ENCODE measurements at regions not wholly inside any gene's neighbourhood (a gene's known extent, or its start where the extent isn't known, plus 50 kb on each side); places are given as distances from the start of the nearest gene placed in this dataset.
A peak's percentile ranks its signal among the peaks of the same experiment; 100 is the strongest.

GRCh38 chr5:54691656-54692055 lies 174.1 kb downstream of the SNX18 start:
- Histone ChIP-seq H3K27ac (peak overlapping the region; percentile 54 to 64), H3K4me1 (peaks cover 0 to 87% (median 23%) of the 10 kb centered on the region in 4 donors), H3K4me3 (no peak overlapping the region), H3K9me3 (no peaks in the 10 kb centered on the region), H3K27me3 (no peaks in the 10 kb centered on the region), H3K36me3 (no peaks in the 10 kb centered on the region)
- no peak for TF ChIP-seq CTCF (IDR thresholded peaks at IDR 0.05)
- no peak for DNase-seq
- intact Hi-C loops (cut with DNase I; ENCODE audit: low total_unique reads): no loop called here

GRCh38 chr5:54689411-54690251 lies 172.1 kb downstream of the SNX18 start:
- Histone ChIP-seq H3K4me3 (no peak overlapping the region), H3K27ac (peak overlapping the region; percentile 54 to 64), H3K4me1 (peaks cover 0 to 67% (median 12%) of the 10 kb centered on the region in 4 donors), H3K36me3 (no peaks in the 10 kb centered on the region), H3K27me3 (no peaks in the 10 kb centered on the region), H3K9me3 (no peaks in the 10 kb centered on the region)
- DNase-seq: no peak
- intact Hi-C loops (cut with DNase I; ENCODE audit: low total_unique reads): no loop called here
- TF ChIP-seq CTCF (IDR thresholded peaks at IDR 0.05): no peak

DNA sequence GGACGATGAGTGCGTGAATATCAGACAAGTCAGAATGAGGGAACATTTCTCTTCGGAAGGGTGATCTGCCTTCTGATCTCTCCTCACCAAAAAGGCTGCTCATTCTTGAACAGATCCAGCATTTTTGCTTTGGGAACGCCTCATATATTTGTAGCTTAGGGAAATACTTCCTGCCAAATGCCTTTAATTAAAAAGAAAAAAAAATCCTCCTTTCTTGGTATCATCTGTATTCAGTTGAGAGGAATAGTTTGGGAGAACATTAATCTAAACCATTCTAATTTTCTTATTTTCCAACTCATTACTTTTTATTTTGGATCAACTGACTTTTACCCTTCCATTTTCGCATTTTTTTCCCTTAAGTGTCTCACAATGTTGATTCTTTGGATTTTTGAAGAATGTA lies 163.4 kb downstream of the SNX18 start:
- DNase-seq: no peak
- Histone ChIP-seq H3K9me3 (no peaks in the 10 kb centered on the region), H3K4me3 (no peak overlapping the region), H3K4me1 (peaks cover 0 to 61% (median 18%) of the 10 kb centered on the region in 4 donors), H3K27ac (peak overlapping the region; percentile 10 to 58), H3K27me3 (no peaks in the 10 kb centered on the region), H3K36me3 (no peaks in the 10 kb centered on the region)
- TF ChIP-seq CTCF (IDR thresholded peaks at IDR 0.05): no peak
- intact Hi-C loops (cut with DNase I; ENCODE audit: low total_unique reads): no loop called here

GRCh38 chr5:54679686-54680085 lies 162.1 kb downstream of the SNX18 start:
- intact Hi-C loops (cut with DNase I; ENCODE audit: low total_unique reads): no loop called here
- no peak for TF ChIP-seq CTCF (IDR thresholded peaks at IDR 0.05)
- H3K4me3 ChIP-seq: no peak overlapping the region
- H3K4me1 ChIP-seq: peaks cover 0 to 65% (median 19%) of the 10 kb centered on the region in 4 donors
- no peak for DNase-seq
- peak overlapping the region; percentile 10 to 58 for H3K27ac ChIP-seq
- no peaks in the 10 kb centered on the region for H3K27me3 ChIP-seq
- no peaks in the 10 kb centered on the region for H3K36me3 ChIP-seq
- no peaks in the 10 kb centered on the region for H3K9me3 ChIP-seq

DNA sequence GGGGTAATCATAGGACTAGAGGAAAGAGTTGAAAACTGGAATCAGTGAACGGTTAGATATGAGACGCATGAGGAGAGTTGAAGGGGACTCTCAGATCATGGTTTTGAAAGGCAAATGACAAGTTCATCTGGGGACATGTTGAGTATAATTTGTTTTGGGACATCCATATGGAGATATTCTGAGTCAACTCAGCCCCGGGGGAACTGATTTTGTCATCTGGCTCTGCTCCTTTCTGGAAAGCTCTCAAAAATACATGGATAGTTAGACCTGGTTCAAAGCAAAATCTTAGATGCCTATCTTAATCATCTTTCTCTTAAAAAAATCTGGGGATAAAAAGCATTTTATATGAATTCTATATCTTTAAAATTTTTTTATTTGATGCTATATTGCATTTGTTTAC lies 161.2 kb downstream of the SNX18 start:
- intact Hi-C loops (cut with DNase I; ENCODE audit: low total_unique reads): no loop called here
- no peak for TF ChIP-seq CTCF (IDR thresholded peaks at IDR 0.05)
- no peak for DNase-seq
- H3K36me3 ChIP-seq: no peaks in the 10 kb centered on the region
- no peaks in the 10 kb centered on the region for H3K27me3 ChIP-seq
- peaks cover 0 to 73% (median 19%) of the 10 kb centered on the region in 4 donors for H3K4me1 ChIP-seq
- H3K9me3 ChIP-seq: no peaks in the 10 kb centered on the region
- no peak overlapping the region for H3K4me3 ChIP-seq
- peak overlapping the region; percentile 58 to 64 for H3K27ac ChIP-seq
